Prostate gland (tissue), 2 donors: ENCODE measurements at regions not wholly inside any gene's neighbourhood (a gene's known extent, or its start where the extent isn't known, plus 50 kb on each side); places are given as distances from the start of the nearest gene placed in this dataset.

Experiments used
- DNase-seq: peaks from one replicate; pipeline ENCODE4 v3.0.0-alpha.2; 2019; ENCODE audit warnings: low spot score
- H3K27ac ChIP-seq, 2 donors: fragments of 200-600 bp; sonication (generic); 2 replicates each; pipeline ENCODE4 v1.5.1; 2017 to 2019
- H3K27me3 ChIP-seq: fragments of 200-600 bp; sonication (generic); replicated peaks from 2 replicates; pipeline ENCODE4 v1.5.1; 2019; ENCODE audit not compliant: insufficient read depth
- H3K36me3 ChIP-seq, 2 donors: fragments of 200-600 bp; sonication (generic); 1 replicate in 1 of 2; 2 replicates in 1 of 2; pipeline versions ENCODE4 v1.5.1 to v1.8.1; 2017 to 2019
- H3K4me1 ChIP-seq: fragments of 200-600 bp; sonication (generic); replicated peaks from 2 replicates; pipeline ENCODE4 v1.5.1; 2019
- H3K4me3 ChIP-seq, 2 donors: fragments of 200-600 bp; sonication (generic); 2 replicates each; pipeline ENCODE4 v1.5.1; 2017 to 2019
- H3K9me3 ChIP-seq: fragments of 200-600 bp; sonication (generic); 2 replicates; pipeline ENCODE4 v1.5.1; 2017
- CTCF ChIP-seq, 4 experiments: fragments of 200-600 bp in 2 of 4; fragments of 450-650 bp in 2 of 4; sonication (generic) in 2 of 4; IDR thresholded peaks; 1 replicate in 3 of 4; 2 replicates in 1 of 4; pipeline ENCODE4 v1.5.1; 2016 to 2019; ENCODE audit warnings: antibody characterized with exemption in 4 of 4, mild to moderate bottlenecking in 2 of 4, moderate library complexity in 2 of 4
- POLR2A ChIP-seq: fragments of 450-650 bp; IDR thresholded peaks from one replicate; pipeline ENCODE4 v1.6.1; 2016; ENCODE audit warnings: antibody characterized with exemption, mild to moderate bottlenecking
- POLR2AphosphoS5 ChIP-seq: sonication (generic); formaldehyde crosslinking; IDR thresholded peaks from one replicate; pipeline ENCODE4 v1.6.1; 2017; ENCODE audit warnings: antibody characterized with exemption
- WGBS: methylation state at CpG from one replicate; pipeline ENCODE4 v1.1.5; 2018; 5-methylcytosine and 5-hydroxymethylcytosine counted together
- intact Hi-C: fragments of 100-400 bp; cut with DNase I; formaldehyde crosslinking; loops from one replicate; pipeline ENCODE4 v1.14.2; 2022

DNA sequence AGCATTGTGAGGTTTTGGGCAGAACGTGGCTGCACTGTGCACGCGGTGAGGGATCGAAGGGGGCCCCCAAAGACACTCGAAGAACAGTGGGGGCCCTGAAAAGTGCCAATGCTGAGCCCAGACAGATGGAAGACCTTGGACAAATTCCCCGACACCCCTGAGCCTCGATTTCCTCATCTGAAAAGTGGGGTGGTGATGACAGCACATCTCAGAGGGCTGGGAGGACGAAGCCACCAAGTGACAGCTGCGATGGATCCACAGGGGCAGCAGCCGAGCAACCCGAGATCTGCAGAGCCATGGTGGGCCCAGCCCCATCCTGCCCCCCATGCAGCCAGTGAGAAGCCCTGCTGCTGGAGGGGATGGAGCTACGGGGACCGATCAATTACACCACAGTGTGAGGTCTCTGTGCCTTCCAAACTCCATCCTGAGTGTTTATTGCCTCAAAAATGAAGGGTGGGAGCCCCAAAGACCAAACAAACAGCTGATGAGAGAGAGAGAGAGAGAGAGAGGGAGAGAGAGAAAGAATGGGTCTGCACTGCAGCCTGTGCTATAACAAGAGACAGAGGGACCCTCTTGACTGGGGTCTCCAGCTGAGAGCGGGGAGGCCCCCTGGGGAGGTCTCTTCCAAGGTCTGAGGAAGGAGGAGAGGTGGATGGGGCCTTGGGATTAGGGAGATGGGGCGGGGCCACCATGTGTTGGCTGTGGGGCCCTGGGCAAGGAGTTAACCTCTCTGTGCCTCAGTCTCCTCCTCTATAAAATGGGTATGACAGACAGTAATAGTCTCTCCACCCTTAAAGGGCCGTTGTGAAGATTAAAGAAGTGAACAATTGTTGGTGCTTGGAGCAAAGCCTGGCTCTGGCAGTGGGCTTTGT, 134.4 kb upstream of the IER5L start:
- no peaks in the 10 kb centered on the region for H3K4me1 ChIP-seq
- intact Hi-C loops = no loop called here
- TF ChIP-seq POLR2AphosphoS5 (no peak), CTCF (IDR thresholded peaks at IDR 0.05) (no peak), POLR2A (no peak)
- H3K36me3 ChIP-seq = no peaks in the 10 kb centered on the region
- WGBS = 86% methylated on average over 15 of the region's 16 CpGs
- no peaks in the 10 kb centered on the region for H3K27me3 ChIP-seq
- no peak for DNase-seq
- H3K4me3 ChIP-seq = no peak overlapping the region
- H3K9me3 ChIP-seq = no peaks in the 10 kb centered on the region
- H3K27ac ChIP-seq = no peak overlapping the region

- TF ChIP-seq POLR2AphosphoS5 = no peak
- no peak for TF ChIP-seq CTCF (IDR thresholded peaks at IDR 0.05)
- TF ChIP-seq POLR2A = no peak
- H3K9me3 ChIP-seq = no peaks in the 10 kb centered on the region
- no peaks in the 10 kb centered on the region for H3K36me3 ChIP-seq
- no peak overlapping the region for H3K4me3 ChIP-seq
- 72% methylated on average over 4 of the region's 4 CpGs for WGBS
- no peaks in the 10 kb centered on the region for H3K27me3 ChIP-seq
- intact Hi-C loops = no loop called here
- no peaks in the 10 kb centered on the region for H3K4me1 ChIP-seq
- DNase-seq = no peak
- H3K27ac ChIP-seq = no peak overlapping the region
These were observed 133.6 kb upstream of the IER5L start for GRCh38 chr9:129311643-129312042.

GRCh38 chr9:129310666-129311350, 132.7 kb upstream of the IER5L start:
- H3K27me3 ChIP-seq = no peaks in the 10 kb centered on the region
- H3K36me3 ChIP-seq = no peaks in the 10 kb centered on the region
- H3K4me1 ChIP-seq = no peaks in the 10 kb centered on the region
- intact Hi-C loops = no loop called here
- H3K27ac ChIP-seq = no peak overlapping the region
- H3K9me3 ChIP-seq = no peaks in the 10 kb centered on the region
- DNase-seq = no peak
- TF ChIP-seq POLR2AphosphoS5 (no peak), POLR2A (no peak), CTCF (IDR thresholded peaks at IDR 0.05) (no peak)
- 88% methylated on average over 7 of the region's 7 CpGs for WGBS
- H3K4me3 ChIP-seq = no peak overlapping the region

DNA sequence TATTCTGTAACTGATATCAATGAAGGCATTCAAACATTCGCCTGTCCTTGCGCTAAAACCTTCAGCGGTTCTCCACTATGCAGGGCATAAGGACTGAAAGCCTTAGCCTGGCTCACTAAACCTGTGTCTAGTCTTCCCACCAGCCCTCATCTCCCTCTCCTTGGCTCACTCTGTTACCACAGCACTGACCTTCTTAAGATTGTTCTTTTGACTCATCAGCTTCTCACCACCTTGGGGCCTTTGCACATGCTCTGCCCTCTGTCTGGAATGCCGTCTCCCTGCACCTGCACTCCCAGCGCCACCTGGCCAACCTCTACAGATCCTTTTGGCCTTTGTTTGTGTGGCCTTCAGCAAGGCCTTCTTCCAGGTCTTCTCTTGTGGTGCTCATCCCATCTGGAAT, 131.8 kb upstream of the IER5L start:
- TF ChIP-seq POLR2AphosphoS5 = no peak
- no peak for TF ChIP-seq CTCF (IDR thresholded peaks at IDR 0.05)
- TF ChIP-seq POLR2A = no peak
- intact Hi-C loops = loop anchor here (5.0 kb wide), 1 partner anchor 77 kb away; no protein-coding TSS in a partner anchor
- H3K4me1 ChIP-seq = no peaks in the 10 kb centered on the region
- no peak overlapping the region for H3K4me3 ChIP-seq
- 96% methylated on average over 5 of the region's 5 CpGs for WGBS
- no peaks in the 10 kb centered on the region for H3K27me3 ChIP-seq
- H3K9me3 ChIP-seq = no peaks in the 10 kb centered on the region
- DNase-seq = no peak
- no peak overlapping the region for H3K27ac ChIP-seq
- no peaks in the 10 kb centered on the region for H3K36me3 ChIP-seq
